ENCODE measurements at regions not wholly inside any gene's neighbourhood (a gene's known extent, or its start where the extent isn't known, plus 50 kb on each side); places are given as distances from the start of the nearest gene placed in this dataset.

GRCh38 chr11:107157809-107158187, 139.5 kb upstream of the GUCY1A2 start:
- TF ChIP-seq, protein P1, sequence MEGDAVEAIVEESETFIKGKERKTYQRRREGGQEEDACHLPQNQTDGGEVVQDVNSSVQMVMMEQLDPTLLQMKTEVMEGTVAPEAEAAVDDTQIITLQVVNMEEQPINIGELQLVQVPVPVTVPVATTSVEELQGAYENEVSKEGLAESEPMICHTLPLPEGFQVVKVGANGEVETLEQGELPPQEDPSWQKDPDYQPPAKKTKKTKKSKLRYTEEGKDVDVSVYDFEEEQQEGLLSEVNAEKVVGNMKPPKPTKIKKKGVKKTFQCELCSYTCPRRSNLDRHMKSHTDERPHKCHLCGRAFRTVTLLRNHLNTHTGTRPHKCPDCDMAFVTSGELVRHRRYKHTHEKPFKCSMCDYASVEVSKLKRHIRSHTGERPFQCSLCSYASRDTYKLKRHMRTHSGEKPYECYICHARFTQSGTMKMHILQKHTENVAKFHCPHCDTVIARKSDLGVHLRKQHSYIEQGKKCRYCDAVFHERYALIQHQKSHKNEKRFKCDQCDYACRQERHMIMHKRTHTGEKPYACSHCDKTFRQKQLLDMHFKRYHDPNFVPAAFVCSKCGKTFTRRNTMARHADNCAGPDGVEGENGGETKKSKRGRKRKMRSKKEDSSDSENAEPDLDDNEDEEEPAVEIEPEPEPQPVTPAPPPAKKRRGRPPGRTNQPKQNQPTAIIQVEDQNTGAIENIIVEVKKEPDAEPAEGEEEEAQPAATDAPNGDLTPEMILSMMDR (conservative IDR thresholded peaks at IDR 0.05; ENCODE audit: low read length): no peak
- TF ChIP-seq EZH2phosphoT487 (IDR thresholded peaks at IDR 0.05; ENCODE audit: borderline replicate concordance, low read depth, low read length): no peak
